GM12891 (cell line): ENCODE measurements at regions not wholly inside any gene's neighbourhood (a gene's known extent, or its start where the extent isn't known, plus 50 kb on each side); places are given as distances from the start of the nearest gene placed in this dataset.

Experiments
- POLR2A ChIP-seq: IDR thresholded peaks from 2 replicates; pipeline ENCODE4 v1.6.1; 2011; ENCODE audit warnings: low read depth, low read length, control low read depth
- POLR2AphosphoS5 ChIP-seq: IDR thresholded peaks from 2 replicates; pipeline ENCODE4 v1.6.1; 2011; ENCODE audit warnings: low read depth, low read length, control low read depth
- POU2F2 ChIP-seq: IDR thresholded peaks from 2 replicates; pipeline ENCODE4 v1.6.1; 2011; ENCODE audit warnings: low read depth, mild to moderate bottlenecking, control low read depth, low read length, moderate library complexity
- SPI1 ChIP-seq: IDR thresholded peaks from 2 replicates; pipeline ENCODE4 v1.6.1; 2011; ENCODE audit warnings: low read depth, low read length, control low read depth
- TAF1 ChIP-seq: IDR thresholded peaks from 2 replicates; pipeline ENCODE4 v1.6.1; 2011; ENCODE audit warnings: low read depth, low read length, control low read depth

GRCh38 chr1:10851024-10852013 lies 54.9 kb upstream of the CASZ1 start:
- TF ChIP-seq POLR2AphosphoS5 (no peak), POLR2A (no peak), SPI1 (no peak), TAF1 (no peak), POU2F2 (no peak)
